OCI-LY1 (cell line): ENCODE measurements at regions not wholly inside any gene's neighbourhood (a gene's known extent, or its start where the extent isn't known, plus 50 kb on each side); places are given as distances from the start of the nearest gene placed in this dataset.

Source experiments
- EZH2 ChIP-seq: fragments of 200-600 bp; sonication (generic), shearing (Covaris generic); IDR thresholded peaks from 2 replicates; pipeline ENCODE4 v1.8.0; 2017; ENCODE audit warnings: borderline replicate concordance, mixed run types, mild to moderate bottlenecking, antibody characterized with exemption, low read length, moderate library complexity, mixed read lengths
- TF ChIP-seq, protein P1 (sequence below): fragments of 200-600 bp; sonication (generic), shearing (Covaris generic); IDR thresholded peaks from 2 replicates; pipeline ENCODE4 v1.5.1; 2017; ENCODE audit warnings: mild to moderate bottlenecking, antibody characterized with exemption, low read length, moderate library complexity, mixed read lengths

DNA sequence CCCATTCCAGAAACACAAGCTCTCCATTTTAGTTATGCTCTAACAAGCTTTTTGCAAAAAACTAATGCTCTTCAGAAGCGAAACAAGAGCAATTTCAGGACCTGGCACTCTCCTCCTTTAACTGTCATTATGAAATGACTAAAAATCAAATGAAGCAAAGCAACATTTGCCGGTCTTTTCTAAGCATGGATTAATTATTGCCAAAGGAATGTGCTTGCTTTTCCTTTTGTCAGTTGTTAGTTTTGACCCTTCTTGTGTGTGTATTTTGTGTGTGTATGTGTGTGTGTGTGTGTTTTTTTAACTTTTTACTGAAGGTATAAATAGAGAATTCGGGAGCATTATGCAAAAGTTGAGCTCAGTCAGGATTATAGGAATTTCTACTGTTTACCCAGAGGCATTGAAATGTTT, 509.1 kb downstream of the TUSC7 start:
- TF ChIP-seq EZH2 = no peak
- TF ChIP-seq, protein P1, sequence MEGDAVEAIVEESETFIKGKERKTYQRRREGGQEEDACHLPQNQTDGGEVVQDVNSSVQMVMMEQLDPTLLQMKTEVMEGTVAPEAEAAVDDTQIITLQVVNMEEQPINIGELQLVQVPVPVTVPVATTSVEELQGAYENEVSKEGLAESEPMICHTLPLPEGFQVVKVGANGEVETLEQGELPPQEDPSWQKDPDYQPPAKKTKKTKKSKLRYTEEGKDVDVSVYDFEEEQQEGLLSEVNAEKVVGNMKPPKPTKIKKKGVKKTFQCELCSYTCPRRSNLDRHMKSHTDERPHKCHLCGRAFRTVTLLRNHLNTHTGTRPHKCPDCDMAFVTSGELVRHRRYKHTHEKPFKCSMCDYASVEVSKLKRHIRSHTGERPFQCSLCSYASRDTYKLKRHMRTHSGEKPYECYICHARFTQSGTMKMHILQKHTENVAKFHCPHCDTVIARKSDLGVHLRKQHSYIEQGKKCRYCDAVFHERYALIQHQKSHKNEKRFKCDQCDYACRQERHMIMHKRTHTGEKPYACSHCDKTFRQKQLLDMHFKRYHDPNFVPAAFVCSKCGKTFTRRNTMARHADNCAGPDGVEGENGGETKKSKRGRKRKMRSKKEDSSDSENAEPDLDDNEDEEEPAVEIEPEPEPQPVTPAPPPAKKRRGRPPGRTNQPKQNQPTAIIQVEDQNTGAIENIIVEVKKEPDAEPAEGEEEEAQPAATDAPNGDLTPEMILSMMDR = no peak
